Mucosa of stomach (tissue), 1 donor: ENCODE measurements at regions not wholly inside any gene's neighbourhood (a gene's known extent, or its start where the extent isn't known, plus 50 kb on each side); places are given as distances from the start of the nearest gene placed in this dataset.

ENCODE experiments used
- H3K27me3 ChIP-seq: one replicate; pipeline ENCODE4 v1.7.0; 2013; ENCODE audit warnings: mild to moderate bottlenecking, low read length; ENCODE audit not compliant: control insufficient read depth, insufficient read depth
- H3K36me3 ChIP-seq: one replicate; pipeline ENCODE4 v1.7.0; 2013; ENCODE audit warnings: low read length; ENCODE audit not compliant: control insufficient read depth, insufficient read depth
- H3K4me1 ChIP-seq: one replicate; pipeline ENCODE4 v1.7.0; 2013; ENCODE audit warnings: mild to moderate bottlenecking, low read length; ENCODE audit not compliant: control insufficient read depth, insufficient read depth
- H3K4me3 ChIP-seq: one replicate; pipeline ENCODE4 v1.7.0; 2013; ENCODE audit warnings: low read length
- H3K9ac ChIP-seq: one replicate; pipeline ENCODE4 v1.7.0; 2013; ENCODE audit warnings: mild to moderate bottlenecking, low read length, moderate library complexity
- H3K9me3 ChIP-seq: one replicate; pipeline ENCODE4 v1.7.0; 2013; ENCODE audit warnings: mild to moderate bottlenecking, low read length, moderate library complexity; ENCODE audit not compliant: control insufficient read depth
- donor health status: Pancreatic carcinoma.

DNA sequence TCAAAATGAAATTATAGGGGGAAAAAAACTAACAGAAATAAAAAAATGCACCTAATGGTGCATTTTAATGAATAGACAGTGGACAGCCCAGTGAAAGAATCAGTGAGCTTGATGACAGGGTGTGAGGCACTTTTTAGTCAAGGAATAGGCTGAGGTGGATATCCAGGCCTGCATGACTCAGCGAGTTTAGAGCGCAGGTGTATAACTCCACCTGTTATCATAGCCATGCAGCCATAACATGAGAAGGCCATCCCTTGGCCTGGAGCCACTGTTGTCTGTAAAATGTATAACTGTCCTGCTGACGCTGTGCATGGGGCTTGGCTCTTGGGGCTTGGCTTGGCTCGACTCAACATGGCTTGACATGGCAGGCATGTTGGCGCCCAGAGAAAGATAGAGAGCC is 331.5 kb upstream of the NOX3 start:
- Histone ChIP-seq H3K4me3 (no peak overlapping the region), H3K4me1 (no peaks in the 10 kb centered on the region), H3K9ac (no peak overlapping the region), H3K9me3 (no peaks in the 10 kb centered on the region), H3K36me3 (no peaks in the 10 kb centered on the region), H3K27me3 (no peaks in the 10 kb centered on the region)

GRCh38 chr6:155786528-155786927 is 330.9 kb upstream of the NOX3 start:
- Histone ChIP-seq H3K9me3 (no peaks in the 10 kb centered on the region), H3K4me1 (no peaks in the 10 kb centered on the region), H3K9ac (no peak overlapping the region), H3K27me3 (no peaks in the 10 kb centered on the region), H3K36me3 (no peaks in the 10 kb centered on the region), H3K4me3 (no peak overlapping the region)

GRCh38 chr6:155782739-155783459 is 327.3 kb upstream of the NOX3 start:
- Histone ChIP-seq H3K9me3 (no peaks in the 10 kb centered on the region), H3K9ac (no peak overlapping the region), H3K4me1 (no peaks in the 10 kb centered on the region)

DNA sequence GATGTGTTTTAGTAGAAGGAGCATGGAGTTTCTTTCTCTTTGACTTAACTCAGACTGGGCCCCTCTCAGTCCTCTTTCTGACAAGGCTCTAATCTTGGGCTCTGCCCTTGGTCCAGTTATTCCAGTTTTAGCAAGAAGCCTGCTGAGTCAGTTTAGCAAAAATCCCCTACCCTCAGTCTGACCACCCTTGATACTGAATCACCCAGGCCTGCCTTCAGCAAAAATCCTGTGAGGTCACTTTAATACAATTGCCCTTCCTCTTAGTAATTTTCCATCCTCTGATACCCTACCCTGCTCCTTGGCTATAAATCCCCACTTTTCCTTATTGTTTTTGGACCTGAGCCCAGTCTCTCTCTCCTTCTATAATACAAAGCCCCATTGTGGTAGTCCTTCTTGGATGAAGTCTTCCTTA is 326.7 kb upstream of the NOX3 start:
- Histone ChIP-seq H3K36me3 (no peaks in the 10 kb centered on the region), H3K27me3 (no peaks in the 10 kb centered on the region), H3K9ac (no peak overlapping the region), H3K9me3 (no peaks in the 10 kb centered on the region), H3K4me1 (no peaks in the 10 kb centered on the region), H3K4me3 (no peak overlapping the region)

More at GRCh38 chr6:155782739-155783459, 327.3 kb upstream of the NOX3 start:
- H3K4me3 ChIP-seq: no peak overlapping the region
- H3K36me3 ChIP-seq: no peaks in the 10 kb centered on the region
- H3K27me3 ChIP-seq: no peaks in the 10 kb centered on the region

DNA sequence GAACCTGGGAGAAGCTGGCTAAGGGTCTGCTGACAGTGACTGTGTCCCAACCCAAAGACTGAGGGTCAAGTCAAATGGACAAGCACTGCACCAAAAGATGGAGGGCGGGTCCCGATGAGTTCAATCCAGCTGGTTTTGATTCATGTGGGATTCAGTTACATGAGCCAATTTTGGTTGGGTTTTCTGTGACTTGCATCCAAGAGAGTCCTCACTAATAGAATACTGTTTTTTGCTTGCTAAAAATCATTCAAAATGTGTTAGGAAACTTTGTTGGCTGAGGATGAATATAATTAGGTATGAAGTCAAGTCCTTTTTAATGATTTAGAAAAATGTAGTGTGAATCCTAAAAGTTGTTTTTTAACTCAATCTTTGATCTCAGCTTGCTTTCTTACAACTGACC is 323.8 kb upstream of the NOX3 start:
- Histone ChIP-seq H3K36me3 (no peaks in the 10 kb centered on the region), H3K4me3 (no peak overlapping the region), H3K9ac (no peak overlapping the region), H3K9me3 (no peaks in the 10 kb centered on the region), H3K27me3 (no peaks in the 10 kb centered on the region), H3K4me1 (no peaks in the 10 kb centered on the region)

- Histone ChIP-seq H3K36me3 (no peaks in the 10 kb centered on the region), H3K4me3 (no peak overlapping the region), H3K9me3 (no peaks in the 10 kb centered on the region), H3K9ac (no peak overlapping the region), H3K27me3 (no peaks in the 10 kb centered on the region), H3K4me1 (no peaks in the 10 kb centered on the region)
Measured at GRCh38 chr6:155778336-155778735, 322.7 kb upstream of the NOX3 start.

GRCh38 chr6:155771822-155772221 is 316.2 kb upstream of the NOX3 start:
- no peak overlapping the region for H3K4me3 ChIP-seq
- H3K9me3 ChIP-seq: no peaks in the 10 kb centered on the region
- H3K9ac ChIP-seq: no peak overlapping the region
- H3K4me1 ChIP-seq: no peaks in the 10 kb centered on the region
- H3K36me3 ChIP-seq: no peaks in the 10 kb centered on the region
- no peaks in the 10 kb centered on the region for H3K27me3 ChIP-seq

- no peak overlapping the region for H3K9ac ChIP-seq
- H3K4me1 ChIP-seq: no peaks in the 10 kb centered on the region
- no peak overlapping the region for H3K4me3 ChIP-seq
- no peaks in the 10 kb centered on the region for H3K9me3 ChIP-seq
- no peaks in the 10 kb centered on the region for H3K27me3 ChIP-seq
- H3K36me3 ChIP-seq: no peaks in the 10 kb centered on the region
Measured at GRCh38 chr6:155770856-155771255, 315.2 kb upstream of the NOX3 start.

GRCh38 chr6:155770313-155770712 is 314.7 kb upstream of the NOX3 start:
- Histone ChIP-seq H3K4me1 (no peaks in the 10 kb centered on the region), H3K9ac (no peak overlapping the region), H3K4me3 (no peak overlapping the region), H3K27me3 (no peaks in the 10 kb centered on the region), H3K9me3 (no peaks in the 10 kb centered on the region), H3K36me3 (no peaks in the 10 kb centered on the region)

- Histone ChIP-seq H3K9ac (no peak overlapping the region), H3K27me3 (no peaks in the 10 kb centered on the region), H3K4me1 (no peaks in the 10 kb centered on the region), H3K36me3 (no peaks in the 10 kb centered on the region), H3K4me3 (no peak overlapping the region), H3K9me3 (no peaks in the 10 kb centered on the region)
Measured at GRCh38 chr6:155765275-155766194, 309.9 kb upstream of the NOX3 start.

DNA sequence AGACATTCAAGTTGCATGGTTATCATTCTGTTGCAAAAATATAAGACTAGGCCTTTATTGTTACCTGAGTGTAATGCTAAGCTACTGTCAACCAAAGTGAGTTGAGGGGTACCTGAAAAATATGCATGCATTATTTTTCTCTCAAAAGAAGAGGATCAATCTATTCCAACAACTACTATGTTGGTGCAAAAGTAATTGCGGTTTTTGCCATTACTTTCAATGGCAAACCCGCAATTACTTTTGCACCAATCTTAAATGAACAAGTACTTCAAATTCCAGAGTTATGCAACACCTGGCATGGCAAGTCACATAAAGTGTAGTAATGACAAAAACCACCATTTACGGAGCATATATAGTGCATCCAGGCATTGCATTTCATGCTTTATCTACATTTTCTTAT is 307.0 kb upstream of the NOX3 start:
- Histone ChIP-seq H3K9me3 (no peaks in the 10 kb centered on the region), H3K4me1 (no peaks in the 10 kb centered on the region), H3K27me3 (no peaks in the 10 kb centered on the region), H3K9ac (no peak overlapping the region), H3K36me3 (no peaks in the 10 kb centered on the region), H3K4me3 (no peak overlapping the region)

DNA sequence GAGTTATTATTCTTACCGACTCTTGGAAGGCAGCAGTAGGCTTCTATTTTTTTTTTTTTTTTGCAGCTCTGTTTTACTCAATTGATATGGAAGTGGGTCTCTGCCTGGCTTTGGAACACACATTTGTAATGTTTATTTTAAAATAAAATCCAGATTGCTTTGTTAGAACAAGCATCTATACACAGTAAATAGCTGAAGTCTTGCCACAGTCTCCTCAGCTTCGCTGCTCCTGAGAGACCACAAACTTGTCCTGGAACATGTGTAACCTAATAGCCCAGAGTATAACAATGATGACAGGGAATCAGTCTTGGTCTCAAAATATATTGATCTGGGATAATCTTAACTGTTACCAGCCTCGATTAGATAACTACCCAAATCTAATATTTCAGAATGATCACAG is 299.8 kb upstream of the NOX3 start:
- H3K4me1 ChIP-seq: peaks cover 7% of the 10 kb centered on the region
- no peaks in the 10 kb centered on the region for H3K36me3 ChIP-seq
- H3K9me3 ChIP-seq: no peaks in the 10 kb centered on the region
- H3K9ac ChIP-seq: no peak overlapping the region
- H3K4me3 ChIP-seq: no peak overlapping the region
- no peaks in the 10 kb centered on the region for H3K27me3 ChIP-seq
